ENCODE measurements at regions not wholly inside any gene's neighbourhood (a gene's known extent, or its start where the extent isn't known, plus 50 kb on each side); places are given as distances from the start of the nearest gene placed in this dataset.

DNA sequence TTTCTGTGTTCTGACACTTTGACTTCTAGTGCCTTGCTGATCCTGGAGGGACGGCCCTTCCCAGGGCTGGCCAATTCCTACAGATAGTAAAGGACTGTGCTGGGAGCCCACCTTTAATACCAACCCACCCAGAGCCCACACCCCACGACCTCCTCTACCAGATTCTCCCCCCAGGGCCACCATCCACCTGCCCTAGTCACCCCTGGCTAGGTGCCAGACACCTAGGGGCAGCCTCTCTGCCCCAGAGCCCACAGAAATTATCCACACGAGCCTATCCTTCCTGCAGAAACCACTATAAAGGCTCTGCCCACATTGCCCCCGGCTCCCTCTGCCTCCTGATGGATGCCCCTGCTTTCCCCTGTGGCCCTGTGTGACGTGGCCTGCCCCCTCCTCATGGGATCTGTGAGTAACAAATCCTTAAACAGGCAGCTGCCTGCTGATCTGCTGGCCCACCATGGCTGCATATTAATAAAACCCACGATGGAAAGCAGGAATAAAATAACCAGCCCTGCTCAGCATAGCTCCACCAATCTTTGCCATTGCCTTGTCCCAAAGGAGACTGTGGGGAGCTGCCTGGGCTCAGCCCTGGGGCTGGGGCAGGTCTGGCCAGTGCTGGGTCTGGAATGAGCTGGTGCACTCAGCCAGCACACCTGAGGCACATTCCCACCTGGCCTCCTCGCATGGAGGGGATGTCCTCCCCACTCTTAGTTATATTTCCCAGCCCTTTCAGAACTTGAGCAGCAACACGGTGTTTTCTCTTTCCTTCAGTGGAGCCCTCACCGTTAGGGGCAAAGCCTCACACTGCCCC lies 488.5 kb downstream of the NPHP4 start:
- Histone ChIP-seq H3K4me1 (ENCODE audit: control insufficient read depth in 2 of 2, insufficient read depth in 2 of 2, low read length in 2 of 2) (no peaks in the 10 kb centered on the region), H3K9me3 (ENCODE audit: control extremely low read depth in 1 of 3, control insufficient read depth in 2 of 3, insufficient read depth in 1 of 3, low read length in 2 of 3) (no peaks in the 10 kb centered on the region), H4K20me1 (ENCODE audit: control insufficient read depth, insufficient read depth, low read length, poor library complexity, severe bottlenecking) (no peaks in the 10 kb centered on the region), H3K27ac (ENCODE audit: low read length in 2 of 2) (no peak overlapping the region), H3K4me2 (replicated peaks; ENCODE audit: low read depth, low read length, poor library complexity, severe bottlenecking) (no peak overlapping the region), H3K4me3 (ENCODE audit: control extremely low read depth in 1 of 5, extremely low read depth in 1 of 5, insufficient read depth in 1 of 5, low read depth in 2 of 5, low read length in 4 of 5) (no peak overlapping the region), H3K9ac (ENCODE audit: low read length) (no peak overlapping the region), H3K36me3 (replicated peaks in 1 of 2; ENCODE audit: control extremely low read depth in 1 of 2, control insufficient read depth in 1 of 2, extremely low read depth in 1 of 2, insufficient read depth in 2 of 2, low read length in 1 of 2) (no peaks in the 10 kb centered on the region), H3K79me2 (ENCODE audit: control insufficient read depth, insufficient read depth, low read length) (no peaks in the 10 kb centered on the region), H2AFZ (ENCODE audit: insufficient read depth, low read depth, low read length, poor library complexity, severe bottlenecking) (no peak overlapping the region), H3K27me3 (replicated peaks in 1 of 4; ENCODE audit: control extremely low read depth in 1 of 4, control insufficient read depth in 3 of 4, insufficient read depth in 4 of 4, low read length in 3 of 4) (no peaks in the 10 kb centered on the region)
- TF ChIP-seq EZH2 (IDR thresholded peaks at IDR 0.05; ENCODE audit: borderline replicate concordance, insufficient read depth, low read depth, low read length, poor library complexity, severe bottlenecking) (no peak), CTCF (IDR thresholded peaks at IDR 0.05) (no peak)
- no peak for DNase-seq
- ATAC-seq (ENCODE audit: low read depth): no peak
- Mint-ChIP-seq H3K27ac (no peak overlapping the region), H3K4me3 (no peak overlapping the region), H3K27me3 (no peaks in the 10 kb centered on the region), H3K4me1 (no peaks in the 10 kb centered on the region), H3K9me3 (ENCODE audit: insufficient read depth) (no peaks in the 10 kb centered on the region)
- intact Hi-C loops (cut with micrococcal nuclease): no loop called here
- ChIA-PET CTCF (interaction anchor here (4.8 kb wide), 1 partner anchor 11 kb away, joined by 30 read pairs; no protein-coding TSS in a partner anchor), POLR2A (no interaction called here)
- 49% methylated on average over 9 of the region's 9 CpGs for WGBS (ENCODE audit: insufficient coverage)
